ENCODE measurements at regions not wholly inside any gene's neighbourhood (a gene's known extent, or its start where the extent isn't known, plus 50 kb on each side); places are given as distances from the start of the nearest gene placed in this dataset.
"Not testable (repeated sequence)": the region's sequence is repeated elsewhere in the genome, so short reads cannot be mapped to it uniquely, and the experiment has no call there.

- no peaks in the 10 kb centered on the region for H3K36me3 ChIP-seq
- H3K9me3 ChIP-seq, result no peaks in the 10 kb centered on the region
- no peaks in the 10 kb centered on the region for H3K4me1 ChIP-seq
- DNase-seq, result no peak
- TF ChIP-seq, protein P1, sequence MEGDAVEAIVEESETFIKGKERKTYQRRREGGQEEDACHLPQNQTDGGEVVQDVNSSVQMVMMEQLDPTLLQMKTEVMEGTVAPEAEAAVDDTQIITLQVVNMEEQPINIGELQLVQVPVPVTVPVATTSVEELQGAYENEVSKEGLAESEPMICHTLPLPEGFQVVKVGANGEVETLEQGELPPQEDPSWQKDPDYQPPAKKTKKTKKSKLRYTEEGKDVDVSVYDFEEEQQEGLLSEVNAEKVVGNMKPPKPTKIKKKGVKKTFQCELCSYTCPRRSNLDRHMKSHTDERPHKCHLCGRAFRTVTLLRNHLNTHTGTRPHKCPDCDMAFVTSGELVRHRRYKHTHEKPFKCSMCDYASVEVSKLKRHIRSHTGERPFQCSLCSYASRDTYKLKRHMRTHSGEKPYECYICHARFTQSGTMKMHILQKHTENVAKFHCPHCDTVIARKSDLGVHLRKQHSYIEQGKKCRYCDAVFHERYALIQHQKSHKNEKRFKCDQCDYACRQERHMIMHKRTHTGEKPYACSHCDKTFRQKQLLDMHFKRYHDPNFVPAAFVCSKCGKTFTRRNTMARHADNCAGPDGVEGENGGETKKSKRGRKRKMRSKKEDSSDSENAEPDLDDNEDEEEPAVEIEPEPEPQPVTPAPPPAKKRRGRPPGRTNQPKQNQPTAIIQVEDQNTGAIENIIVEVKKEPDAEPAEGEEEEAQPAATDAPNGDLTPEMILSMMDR (IDR thresholded peaks at IDR 0.05; ENCODE audit: low read depth, low read length), result no peak
- H3K4me3 ChIP-seq (ENCODE audit: low read depth, low read length), result no peak overlapping the region
- no peaks in the 10 kb centered on the region for H3K27me3 ChIP-seq
Measured at GRCh38 chr5:125679522-125679921, 743.7 kb upstream of the GRAMD2B start.

DNA sequence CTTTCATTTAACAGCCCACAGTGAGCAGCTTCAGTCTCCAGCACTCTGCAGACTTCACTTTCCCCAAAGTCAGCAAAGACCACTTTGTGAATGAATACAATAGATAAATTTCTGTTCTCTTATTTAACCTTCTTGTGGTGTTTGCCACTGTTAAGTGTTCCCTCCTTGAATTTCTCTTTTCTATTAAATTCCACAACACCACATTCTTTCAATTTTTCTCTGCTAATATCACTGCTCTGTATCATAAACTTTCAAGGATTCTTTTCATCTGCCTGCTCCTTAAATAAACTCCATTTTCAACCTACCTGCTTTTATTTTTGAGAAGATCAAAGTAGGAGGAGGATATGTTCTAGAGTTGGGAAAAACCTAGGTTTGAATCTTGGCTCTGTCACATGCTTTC is 739.5 kb upstream of the GRAMD2B start:
- no peak for DNase-seq
- Histone ChIP-seq H3K4me1 (no peaks in the 10 kb centered on the region), H3K9me3 (no peaks in the 10 kb centered on the region), H3K4me3 (ENCODE audit: low read depth, low read length) (no peak overlapping the region), H3K27me3 (no peaks in the 10 kb centered on the region), H3K36me3 (no peaks in the 10 kb centered on the region)
- TF ChIP-seq, protein P1 (IDR thresholded peaks at IDR 0.05; ENCODE audit: low read depth, low read length), result no peak

DNA sequence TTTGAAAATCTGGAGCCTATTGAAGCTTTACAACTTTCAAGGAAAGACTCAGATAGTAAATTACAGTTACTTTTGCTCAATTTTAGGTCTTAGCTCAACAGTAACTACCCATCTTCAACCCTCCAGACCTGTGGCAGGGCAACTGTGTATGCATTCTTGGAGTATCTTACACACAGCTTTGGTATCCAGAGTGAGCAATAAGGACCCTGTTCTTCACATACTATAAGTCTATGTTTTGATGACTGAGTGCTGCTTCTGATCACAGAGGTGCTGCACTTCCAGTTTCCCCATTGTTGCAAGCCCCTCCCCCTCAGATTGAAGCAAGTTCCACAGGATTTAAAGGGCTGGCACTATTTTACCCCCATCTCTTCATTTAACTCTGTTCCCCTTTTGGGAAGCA is 737.4 kb upstream of the GRAMD2B start:
- Histone ChIP-seq H3K4me1 (no peaks in the 10 kb centered on the region), H3K36me3 (no peaks in the 10 kb centered on the region), H3K9me3 (no peaks in the 10 kb centered on the region), H3K27me3 (no peaks in the 10 kb centered on the region), H3K4me3 (ENCODE audit: low read depth, low read length) (no peak overlapping the region)
- TF ChIP-seq, protein P1 (IDR thresholded peaks at IDR 0.05; ENCODE audit: low read depth, low read length), result no peak
- no peak for DNase-seq

DNA sequence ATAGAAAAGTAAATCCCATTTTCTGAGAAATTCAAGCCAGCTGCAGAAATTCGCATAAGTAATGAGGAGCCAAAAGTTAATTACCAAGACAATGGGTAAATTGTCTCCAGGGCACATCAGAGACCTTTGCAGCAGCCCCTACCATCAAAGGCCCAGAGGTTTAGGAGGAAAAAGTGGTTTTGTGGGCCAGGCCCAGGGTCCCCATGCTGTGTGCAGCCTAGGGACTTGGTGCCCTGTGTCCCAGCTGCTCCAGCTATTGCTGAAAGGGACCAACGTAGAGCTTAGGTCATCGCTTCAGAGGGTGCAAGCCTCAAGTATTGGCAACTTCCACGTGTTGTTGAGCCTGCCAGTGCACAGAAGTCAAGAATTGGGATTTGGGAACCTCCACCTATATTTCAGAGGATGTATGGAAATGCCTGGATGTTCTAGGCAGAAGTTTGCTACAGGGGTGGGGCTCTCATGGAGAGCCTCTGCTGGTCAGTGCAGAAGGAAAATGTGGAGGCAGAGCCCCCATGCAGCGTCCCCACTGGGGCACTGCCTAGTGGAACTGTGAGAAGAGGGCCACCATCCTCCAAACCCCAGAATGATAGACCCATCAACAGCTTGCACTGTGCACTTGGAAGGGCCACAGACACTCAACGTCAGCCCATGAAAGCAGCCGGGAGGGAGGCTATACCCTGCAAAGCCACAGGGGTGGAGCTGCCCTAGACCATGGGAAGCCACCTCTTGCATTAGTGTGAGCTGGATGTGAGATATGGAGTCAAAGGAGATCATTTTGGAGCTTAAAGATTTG is 731.3 kb upstream of the GRAMD2B start:
- not testable (repeated sequence) for H3K27me3 ChIP-seq; H3K9me3 ChIP-seq; H3K4me3 ChIP-seq (ENCODE audit: low read depth, low read length); H3K36me3 ChIP-seq; DNase-seq; H3K4me1 ChIP-seq

GRCh38 chr5:125695996-125696655 is 727.1 kb upstream of the GRAMD2B start:
- DNase-seq, result no peak
- H3K27me3 ChIP-seq, result no peaks in the 10 kb centered on the region
- H3K4me3 ChIP-seq (ENCODE audit: low read depth, low read length), result no peak overlapping the region
- TF ChIP-seq, protein P1 (IDR thresholded peaks at IDR 0.05; ENCODE audit: low read depth, low read length), result no peak
- peaks cover 18% of the 10 kb centered on the region for H3K4me1 ChIP-seq
- H3K9me3 ChIP-seq, result no peaks in the 10 kb centered on the region
- H3K36me3 ChIP-seq, result no peaks in the 10 kb centered on the region

DNA sequence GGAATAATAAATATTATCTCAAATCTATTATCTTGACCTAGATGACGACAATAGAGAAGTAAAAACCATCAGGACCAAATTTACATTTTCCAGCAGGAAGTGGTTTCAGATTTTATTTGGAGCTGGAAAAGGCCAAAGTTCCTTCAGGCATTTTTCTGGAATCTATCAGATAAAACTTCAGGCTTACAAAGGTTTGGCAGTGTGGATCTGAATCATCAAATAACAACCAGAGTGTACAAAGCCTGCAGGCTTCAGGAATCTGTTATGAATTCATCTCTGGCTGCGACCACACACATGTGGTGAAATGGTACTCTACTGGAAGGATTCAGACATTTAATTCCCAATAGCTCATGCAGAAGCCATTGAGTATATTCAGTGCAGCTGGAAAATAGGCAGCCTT is 726.4 kb upstream of the GRAMD2B start:
- peak; percentile 54 for DNase-seq
- H3K4me3 ChIP-seq (ENCODE audit: low read depth, low read length), result no peak overlapping the region
- no peaks in the 10 kb centered on the region for H3K36me3 ChIP-seq
- TF ChIP-seq, protein P1 (IDR thresholded peaks at IDR 0.05; ENCODE audit: low read depth, low read length), result 0 out of 2 replicates have a peak, but pooled peaks have one; percentile 4
- no peaks in the 10 kb centered on the region for H3K9me3 ChIP-seq
- H3K27me3 ChIP-seq, result no peaks in the 10 kb centered on the region
- peaks cover 18% of the 10 kb centered on the region for H3K4me1 ChIP-seq
